ENCODE measurements at regions not wholly inside any gene's neighbourhood (a gene's known extent, or its start where the extent isn't known, plus 50 kb on each side); places are given as distances from the start of the nearest gene placed in this dataset.

GRCh38 chr22:48900327-48900597 lies 927.4 kb downstream of the BRD1 start:
- no peaks in the 10 kb centered on the region for H3K9me3 Mint-ChIP-seq

GRCh38 chr22:48899523-48900326 lies 927.9 kb downstream of the BRD1 start:
- DNase-seq: no peak
- Histone ChIP-seq H3K36me3 (ENCODE audit: control insufficient read depth, insufficient read depth, low read length) (no peaks in the 10 kb centered on the region), H3K9me3 (ENCODE audit: control insufficient read depth in 2 of 2, low read length in 2 of 2) (no peaks in the 10 kb centered on the region), H3K4me1 (ENCODE audit: control insufficient read depth, insufficient read depth, low read length, poor library complexity, severe bottlenecking) (no peaks in the 10 kb centered on the region), H3K4me3 (ENCODE audit: low read depth, low read length) (no peak overlapping the region), H3K27ac (ENCODE audit: insufficient read depth, low read length, poor library complexity, severe bottlenecking) (no peak overlapping the region), H3K27me3 (ENCODE audit: control insufficient read depth, insufficient read depth, low read length) (no peaks in the 10 kb centered on the region)
- no peak for ATAC-seq (ENCODE audit: low read depth in 2 of 2)
- Mint-ChIP-seq H3K27ac (no peak overlapping the region), H3K9me3 (no peaks in the 10 kb centered on the region), H3K4me1 (no peaks in the 10 kb centered on the region), H3K27me3 (no peaks in the 10 kb centered on the region), H3K4me3 (no peak overlapping the region), H3K36me3 (no peaks in the 10 kb centered on the region)

More at GRCh38 chr22:48900327-48900597, 927.4 kb downstream of the BRD1 start:
- H3K27ac Mint-ChIP-seq: no peak overlapping the region
- H3K36me3 Mint-ChIP-seq: no peaks in the 10 kb centered on the region
- Histone ChIP-seq H3K27ac (ENCODE audit: insufficient read depth, low read length, poor library complexity, severe bottlenecking) (no peak overlapping the region), H3K4me3 (ENCODE audit: low read depth, low read length) (no peak overlapping the region), H3K36me3 (ENCODE audit: control insufficient read depth, insufficient read depth, low read length) (no peaks in the 10 kb centered on the region), H3K9me3 (ENCODE audit: control insufficient read depth in 2 of 2, low read length in 2 of 2) (no peaks in the 10 kb centered on the region), H3K4me1 (ENCODE audit: control insufficient read depth, insufficient read depth, low read length, poor library complexity, severe bottlenecking) (no peaks in the 10 kb centered on the region), H3K27me3 (ENCODE audit: control insufficient read depth, insufficient read depth, low read length) (no peaks in the 10 kb centered on the region)
- H3K27me3 Mint-ChIP-seq: no peaks in the 10 kb centered on the region
- no peak for ATAC-seq (ENCODE audit: low read depth in 2 of 2)
- DNase-seq: no peak
- no peaks in the 10 kb centered on the region for H3K4me1 Mint-ChIP-seq
- no peak overlapping the region for H3K4me3 Mint-ChIP-seq

GRCh38 chr22:48898524-48899250 lies 929.0 kb downstream of the BRD1 start:
- ATAC-seq (ENCODE audit: low read depth in 2 of 2): no peak
- Mint-ChIP-seq H3K36me3 (no peaks in the 10 kb centered on the region), H3K4me3 (no peak overlapping the region), H3K27ac (no peak overlapping the region), H3K27me3 (no peaks in the 10 kb centered on the region), H3K4me1 (no peaks in the 10 kb centered on the region), H3K9me3 (no peaks in the 10 kb centered on the region)
- Histone ChIP-seq H3K36me3 (ENCODE audit: control insufficient read depth, insufficient read depth, low read length) (no peaks in the 10 kb centered on the region), H3K4me1 (ENCODE audit: control insufficient read depth, insufficient read depth, low read length, poor library complexity, severe bottlenecking) (no peaks in the 10 kb centered on the region), H3K9me3 (ENCODE audit: control insufficient read depth in 2 of 2, low read length in 2 of 2) (no peaks in the 10 kb centered on the region), H3K27me3 (ENCODE audit: control insufficient read depth, insufficient read depth, low read length) (no peaks in the 10 kb centered on the region), H3K27ac (ENCODE audit: insufficient read depth, low read length, poor library complexity, severe bottlenecking) (no peak overlapping the region), H3K4me3 (ENCODE audit: low read depth, low read length) (no peak overlapping the region)
- DNase-seq: no peak

- Histone ChIP-seq H3K36me3 (ENCODE audit: control insufficient read depth, insufficient read depth, low read length) (no peaks in the 10 kb centered on the region), H3K4me3 (ENCODE audit: low read depth, low read length) (no peak overlapping the region), H3K9me3 (ENCODE audit: control insufficient read depth in 2 of 2, low read length in 2 of 2) (no peaks in the 10 kb centered on the region), H3K27ac (ENCODE audit: insufficient read depth, low read length, poor library complexity, severe bottlenecking) (no peak overlapping the region), H3K4me1 (ENCODE audit: control insufficient read depth, insufficient read depth, low read length, poor library complexity, severe bottlenecking) (no peaks in the 10 kb centered on the region), H3K27me3 (ENCODE audit: control insufficient read depth, insufficient read depth, low read length) (no peaks in the 10 kb centered on the region)
- Mint-ChIP-seq H3K4me1 (no peaks in the 10 kb centered on the region), H3K27me3 (no peaks in the 10 kb centered on the region), H3K9me3 (no peaks in the 10 kb centered on the region), H3K27ac (no peak overlapping the region), H3K36me3 (no peaks in the 10 kb centered on the region), H3K4me3 (no peak overlapping the region)
- DNase-seq: no peak
- no peak for ATAC-seq (ENCODE audit: low read depth in 2 of 2)
These were observed 929.9 kb downstream of the BRD1 start for GRCh38 chr22:48897645-48898370.

- DNase-seq (no peak), ATAC-seq (ENCODE audit: low read depth in 2 of 2) (no peak)
- H3K36me3 ChIP-seq (ENCODE audit: control insufficient read depth, insufficient read depth, low read length): no peaks in the 10 kb centered on the region
- Mint-ChIP-seq H3K9me3 (peaks cover 0 to 1% (median 0%) of the 10 kb centered on the region in 7 donors), H3K4me1 (no peaks in the 10 kb centered on the region), H3K27ac (no peak overlapping the region), H3K36me3 (no peaks in the 10 kb centered on the region), H3K4me3 (no peak overlapping the region), H3K27me3 (no peaks in the 10 kb centered on the region)
- H3K27me3 ChIP-seq (ENCODE audit: control insufficient read depth, insufficient read depth, low read length): no peaks in the 10 kb centered on the region
- H3K4me1 ChIP-seq (ENCODE audit: control insufficient read depth, insufficient read depth, low read length, poor library complexity, severe bottlenecking): no peaks in the 10 kb centered on the region
- H3K9me3 ChIP-seq (ENCODE audit: control insufficient read depth in 2 of 2, low read length in 2 of 2): no peaks in the 10 kb centered on the region
- H3K27ac ChIP-seq (ENCODE audit: insufficient read depth, low read length, poor library complexity, severe bottlenecking): no peak overlapping the region
- H3K4me3 ChIP-seq (ENCODE audit: low read depth, low read length): no peak overlapping the region
These were observed 930.7 kb downstream of the BRD1 start for GRCh38 chr22:48896766-48897644.

- Histone ChIP-seq H3K4me1 (ENCODE audit: control insufficient read depth, insufficient read depth, low read length, poor library complexity, severe bottlenecking) (no peaks in the 10 kb centered on the region), H3K36me3 (ENCODE audit: control insufficient read depth, insufficient read depth, low read length) (no peaks in the 10 kb centered on the region), H3K4me3 (ENCODE audit: low read depth, low read length) (no peak overlapping the region), H3K9me3 (ENCODE audit: control insufficient read depth in 2 of 2, low read length in 2 of 2) (no peaks in the 10 kb centered on the region), H3K27me3 (ENCODE audit: control insufficient read depth, insufficient read depth, low read length) (no peaks in the 10 kb centered on the region), H3K27ac (ENCODE audit: insufficient read depth, low read length, poor library complexity, severe bottlenecking) (no peak overlapping the region)
- peak overlapping the region in 1 of 4 donors; percentile 68 for H3K4me3 Mint-ChIP-seq
- ATAC-seq (ENCODE audit: low read depth in 2 of 2) (no peak), DNase-seq (no peak)
- H3K4me1 Mint-ChIP-seq: no peaks in the 10 kb centered on the region
- H3K27me3 Mint-ChIP-seq: peaks cover under 1% of the 10 kb centered on the region
- H3K9me3 Mint-ChIP-seq: peaks cover 0 to 1% (median 0%) of the 10 kb centered on the region in 7 donors
- H3K36me3 Mint-ChIP-seq: no peaks in the 10 kb centered on the region
- H3K27ac Mint-ChIP-seq: no peak overlapping the region
These were observed 931.6 kb downstream of the BRD1 start for GRCh38 chr22:48895831-48896765.
